HEK293 (cell line): ENCODE measurements at regions not wholly inside any gene's neighbourhood (a gene's known extent, or its start where the extent isn't known, plus 50 kb on each side); places are given as distances from the start of the nearest gene placed in this dataset.

Source experiments
- CTCF ChIA-PET: fragments of 350-600 bp; formaldehyde crosslinking; extraction: SDS; loops from one replicate; lab custom pipeline; 2021; ENCODE audit warnings: antibody characterized with exemption; lab: Yijun Ruan, JAX
- POLR2A ChIA-PET: fragments of 300-600 bp; formaldehyde crosslinking; extraction: SDS; loops from one replicate; lab custom pipeline; 2020; ENCODE audit warnings: antibody characterized with exemption, inconsistent platforms; lab: Yijun Ruan, JAX
- H3K27ac ChIP-seq: fragments of 200-500 bp; sonication (Bioruptor generic); 2 replicates; pipeline ENCODE4 v1.5.1; 2014; ENCODE audit warnings: low read depth, low read length, control low read depth, inconsistent platforms; ENCODE audit errors: extremely low read depth
- H3K36me3 ChIP-seq, 2 experiments: fragments of 200-500 bp in 1 of 2; sonication (Bioruptor generic) in 1 of 2; 1 replicate in 1 of 2; 2 replicates in 1 of 2; pipeline ENCODE4 v1.5.1; 2014 to 2017; ENCODE audit warnings: inconsistent platforms in 2 of 2, low read length in 2 of 2; ENCODE audit not compliant: control insufficient read depth in 2 of 2, insufficient read depth in 1 of 2
- H3K4me1 ChIP-seq: fragments of 200-500 bp; sonication (Bioruptor generic); 2 replicates; pipeline ENCODE4 v1.5.1; 2014; ENCODE audit warnings: mild to moderate bottlenecking, low read length, inconsistent platforms; ENCODE audit not compliant: control insufficient read depth, insufficient read depth
- H3K4me3 ChIP-seq: 2 replicates; pipeline ENCODE4 v1.5.1; 2011; ENCODE audit warnings: low read depth, mild to moderate bottlenecking, control low read depth, low read length, moderate library complexity
- H3K9me3 ChIP-seq: fragments of 200-500 bp; sonication (Bioruptor generic); 2 replicates; pipeline ENCODE4 v1.5.1; 2014; ENCODE audit warnings: low read depth, low read length, inconsistent platforms; ENCODE audit not compliant: control insufficient read depth, insufficient read depth
- IKZF3 ChIP-seq: fragments of 450-650 bp; IDR thresholded peaks from 2 replicates; pipeline ENCODE4 v1.5.0; 2018; ENCODE audit warnings: missing biosample characterization, mild to moderate bottlenecking, missing genetic modification characterization, moderate library complexity
- KLF1 ChIP-seq: fragments of 450-650 bp; formaldehyde crosslinking; IDR thresholded peaks from 2 replicates; pipeline ENCODE4 v1.5.1; 2016; ENCODE audit warnings: missing biosample characterization, missing genetic modification characterization
- OVOL3 ChIP-seq: fragments of 450-650 bp; formaldehyde crosslinking; IDR thresholded peaks from 2 replicates; pipeline ENCODE4 v1.5.1; 2016; ENCODE audit warnings: missing biosample characterization, missing genetic modification characterization
- PATZ1 ChIP-seq: fragments of 450-650 bp; formaldehyde crosslinking; IDR thresholded peaks from 2 replicates; pipeline ENCODE4 v1.5.1; 2016; ENCODE audit warnings: missing biosample characterization, missing genetic modification characterization
- SP7 ChIP-seq: fragments of 450-650 bp; formaldehyde crosslinking; IDR thresholded peaks from 2 replicates; pipeline ENCODE4 v1.5.1; 2016; ENCODE audit warnings: missing biosample characterization, missing genetic modification characterization
- ZBTB11 ChIP-seq: fragments of 450-650 bp; formaldehyde crosslinking; conservative IDR thresholded peaks from 2 replicates; pipeline ENCODE4 v1.5.1; 2016; ENCODE audit warnings: low read depth, missing biosample characterization, missing genetic modification characterization
- ZBTB6 ChIP-seq: fragments of 450-650 bp; formaldehyde crosslinking; IDR thresholded peaks from 2 replicates; pipeline ENCODE4 v1.5.1; 2017; ENCODE audit warnings: missing biosample characterization, missing genetic modification characterization
- ZBTB7A ChIP-seq: fragments of 450-650 bp; formaldehyde crosslinking; IDR thresholded peaks from 2 replicates; pipeline ENCODE4 v1.5.1; 2016; ENCODE audit warnings: low read depth, missing biosample characterization, missing genetic modification characterization
- ZNF112 ChIP-seq: fragments of 450-650 bp; formaldehyde crosslinking; IDR thresholded peaks from 2 replicates; pipeline ENCODE4 v1.5.0; 2017; ENCODE audit warnings: missing biosample characterization, missing genetic modification characterization
- ZNF140 ChIP-seq: fragments of 450-650 bp; formaldehyde crosslinking; IDR thresholded peaks from 2 replicates; pipeline ENCODE4 v1.5.1; 2016; ENCODE audit warnings: missing biosample characterization, missing genetic modification characterization
- ZNF175 ChIP-seq: fragments of 450-650 bp; formaldehyde crosslinking; IDR thresholded peaks from 2 replicates; pipeline ENCODE4 v1.5.1; 2016; ENCODE audit warnings: missing biosample characterization, missing genetic modification characterization
- ZNF184 ChIP-seq: fragments of 450-650 bp; IDR thresholded peaks from 2 replicates; pipeline ENCODE4 v1.5.1; 2018; ENCODE audit warnings: missing biosample characterization, mild to moderate bottlenecking, missing genetic modification characterization
- ZNF23 ChIP-seq: fragments of 450-650 bp; formaldehyde crosslinking; IDR thresholded peaks from 2 replicates; pipeline ENCODE4 v1.5.1; 2016; ENCODE audit warnings: missing biosample characterization, missing genetic modification characterization, borderline replicate concordance
- ZNF311 ChIP-seq: fragments of 450-650 bp; formaldehyde crosslinking; IDR thresholded peaks from 2 replicates; pipeline ENCODE4 v1.5.1; 2017; ENCODE audit warnings: missing biosample characterization, missing genetic modification characterization, borderline replicate concordance
- ZNF391 ChIP-seq: fragments of 450-650 bp; formaldehyde crosslinking; IDR thresholded peaks from 2 replicates; pipeline ENCODE4 v1.5.1; 2016; ENCODE audit warnings: low read depth, missing biosample characterization, missing genetic modification characterization, borderline replicate concordance
- ZNF473 ChIP-seq: fragments of 450-650 bp; formaldehyde crosslinking; IDR thresholded peaks from 2 replicates; pipeline ENCODE4 v1.5.1; 2017; ENCODE audit warnings: missing biosample characterization, missing genetic modification characterization
- ZNF501 ChIP-seq: fragments of 450-650 bp; formaldehyde crosslinking; IDR thresholded peaks from 2 replicates; pipeline ENCODE4 v1.5.1; 2016; ENCODE audit warnings: missing biosample characterization, missing genetic modification characterization
- ZNF510 ChIP-seq: fragments of 450-650 bp; formaldehyde crosslinking; IDR thresholded peaks from 2 replicates; pipeline ENCODE4 v1.5.1; 2018; ENCODE audit warnings: mild to moderate bottlenecking, missing genetic modification characterization, missing biosample characterization; ENCODE audit not compliant: insufficient replicate concordance
- ZNF514 ChIP-seq: fragments of 450-650 bp; formaldehyde crosslinking; IDR thresholded peaks from 2 replicates; pipeline ENCODE4 v1.5.1; 2016; ENCODE audit warnings: missing biosample characterization, missing genetic modification characterization
- ZNF626 ChIP-seq: fragments of 450-650 bp; sonication (Bioruptor Pico); formaldehyde crosslinking; IDR thresholded peaks from 2 replicates; pipeline ENCODE4 v1.5.1; 2018; ENCODE audit warnings: missing biosample characterization, missing genetic modification characterization, inconsistent platforms
- ZNF639 ChIP-seq: fragments of 450-650 bp; formaldehyde crosslinking; IDR thresholded peaks from 2 replicates; pipeline ENCODE4 v1.5.1; 2016; ENCODE audit warnings: missing biosample characterization, missing genetic modification characterization
- ZNF658 ChIP-seq: fragments of 450-650 bp; formaldehyde crosslinking; IDR thresholded peaks from 2 replicates; pipeline ENCODE4; 2016; ENCODE audit warnings: missing biosample characterization, missing genetic modification characterization
- ZNF670 ChIP-seq: fragments of 450-650 bp; formaldehyde crosslinking; IDR thresholded peaks from 2 replicates; pipeline ENCODE4 v1.5.1; 2016; ENCODE audit warnings: missing biosample characterization, missing genetic modification characterization, low read depth
- ZNF768 ChIP-seq: fragments of 450-650 bp; formaldehyde crosslinking; IDR thresholded peaks from 2 replicates; pipeline ENCODE4 v1.5.1; 2018; ENCODE audit warnings: missing biosample characterization, mild to moderate bottlenecking, missing genetic modification characterization
- ZNF776 ChIP-seq: fragments of 450-650 bp; formaldehyde crosslinking; IDR thresholded peaks from 2 replicates; pipeline ENCODE4 v1.5.0; 2017; ENCODE audit warnings: missing biosample characterization, missing genetic modification characterization, borderline replicate concordance
- ZNF843 ChIP-seq: fragments of 450-650 bp; formaldehyde crosslinking; IDR thresholded peaks from 2 replicates; pipeline ENCODE4 v1.5.1; 2016; ENCODE audit warnings: missing biosample characterization, missing genetic modification characterization
- ZSCAN30 ChIP-seq: fragments of 450-650 bp; IDR thresholded peaks from 2 replicates; pipeline ENCODE4 v1.5.1; 2018; ENCODE audit warnings: missing biosample characterization, mild to moderate bottlenecking, missing genetic modification characterization, moderate library complexity

GRCh38 chrX:5068550-5068949, 1160.1 kb downstream of the NLGN4X start:
- H3K4me3 ChIP-seq, result no peak overlapping the region
- no peaks in the 10 kb centered on the region for H3K9me3 ChIP-seq
- POLR2A ChIA-PET, result no interaction called here
- no peaks in the 10 kb centered on the region for H3K4me1 ChIP-seq
- no peak for TF ChIP-seq KLF1 (tag by site-specific recombination)
- no peak for TF ChIP-seq ZNF311 (tag by site-specific recombination)
- TF ChIP-seq SP7 (tag by site-specific recombination), result no peak
- no peak for TF ChIP-seq IKZF3 (tag by site-specific recombination)
- no peak for TF ChIP-seq ZNF501 (tag by site-specific recombination)
- no peak for TF ChIP-seq ZNF473 (tag by site-specific recombination)
- no peak for TF ChIP-seq ZNF112
- TF ChIP-seq ZNF626, result no peak
- TF ChIP-seq ZNF23 (tag by site-specific recombination), result no peak
- TF ChIP-seq ZNF184 (tag by site-specific recombination), result no peak
- H3K27ac ChIP-seq, result no peak overlapping the region
- H3K36me3 ChIP-seq, result no peaks in the 10 kb centered on the region
- CTCF ChIA-PET, result no interaction called here

GRCh38 chrX:5057786-5058185, 1170.9 kb downstream of the NLGN4X start:
- Histone ChIP-seq H3K36me3 (no peaks in the 10 kb centered on the region), H3K4me3 (no peak overlapping the region), H3K9me3 (no peaks in the 10 kb centered on the region), H3K27ac (no peak overlapping the region), H3K4me1 (no peaks in the 10 kb centered on the region)
- POLR2A ChIA-PET, result no interaction called here
- TF ChIP-seq ZNF510 (tag by site-specific recombination) (no peak), ZNF658 (tag by site-specific recombination) (no peak), ZNF776 (tag by site-specific recombination) (no peak), ZNF639 (tag by site-specific recombination) (no peak), ZNF140 (tag by site-specific recombination) (no peak), ZNF514 (tag by site-specific recombination) (no peak), ZBTB6 (tag by site-specific recombination) (no peak), ZNF626 (no peak)
- CTCF ChIA-PET, result no interaction called here

- no peaks in the 10 kb centered on the region for H3K9me3 ChIP-seq
- CTCF ChIA-PET, result no interaction called here
- no peak for TF ChIP-seq ZNF391 (tag by site-specific recombination)
- no peak for TF ChIP-seq ZBTB7A (tag by site-specific recombination)
- TF ChIP-seq ZNF776 (tag by site-specific recombination), result no peak
- no peak for TF ChIP-seq OVOL3 (tag by site-specific recombination)
- no peak for TF ChIP-seq ZBTB11 (tag by site-specific recombination)
- no peak for TF ChIP-seq ZNF843 (tag by site-specific recombination)
- TF ChIP-seq PATZ1, result no peak
- no peak for TF ChIP-seq ZNF670
- TF ChIP-seq ZNF768, result no peak
- TF ChIP-seq ZNF175 (tag by site-specific recombination), result no peak
- TF ChIP-seq ZSCAN30 (tag by site-specific recombination), result no peak
Observed at GRCh38 chrX:5054852-5055251, 1173.8 kb downstream of the NLGN4X start.

More at GRCh38 chrX:5054852-5055251, 1173.8 kb downstream of the NLGN4X start:
- no peaks in the 10 kb centered on the region for H3K4me1 ChIP-seq
- POLR2A ChIA-PET, result no interaction called here
- no peaks in the 10 kb centered on the region for H3K36me3 ChIP-seq
- no peak overlapping the region for H3K27ac ChIP-seq
- H3K4me3 ChIP-seq, result no peak overlapping the region
